ENCODE measurements at regions not wholly inside any gene's neighbourhood (a gene's known extent, or its start where the extent isn't known, plus 50 kb on each side); places are given as distances from the start of the nearest gene placed in this dataset.

DNA sequence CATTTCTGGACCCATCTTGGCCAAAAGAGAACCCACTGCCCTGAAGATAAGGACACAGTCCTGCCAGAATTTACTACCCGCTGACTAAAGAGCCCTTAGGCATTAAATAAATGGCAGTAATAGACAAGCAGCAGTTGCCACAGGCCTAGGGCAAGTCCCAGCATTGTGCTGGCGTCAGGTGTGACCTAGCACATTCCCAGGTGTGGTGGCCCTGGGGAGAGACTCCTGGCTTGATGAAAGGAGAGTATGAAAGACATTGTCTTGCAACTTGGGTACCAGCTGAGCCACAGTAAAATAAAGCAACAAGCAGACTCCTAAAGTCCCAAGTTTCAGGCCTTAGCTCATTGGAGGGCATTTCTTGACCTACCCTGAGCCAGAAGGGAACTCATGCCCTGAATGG lies 715.7 kb upstream of the SORCS1 start:
- no peaks in the 10 kb centered on the region for H4K20me1 ChIP-seq (ENCODE audit: insufficient read depth)
- TF ChIP-seq, protein P1, sequence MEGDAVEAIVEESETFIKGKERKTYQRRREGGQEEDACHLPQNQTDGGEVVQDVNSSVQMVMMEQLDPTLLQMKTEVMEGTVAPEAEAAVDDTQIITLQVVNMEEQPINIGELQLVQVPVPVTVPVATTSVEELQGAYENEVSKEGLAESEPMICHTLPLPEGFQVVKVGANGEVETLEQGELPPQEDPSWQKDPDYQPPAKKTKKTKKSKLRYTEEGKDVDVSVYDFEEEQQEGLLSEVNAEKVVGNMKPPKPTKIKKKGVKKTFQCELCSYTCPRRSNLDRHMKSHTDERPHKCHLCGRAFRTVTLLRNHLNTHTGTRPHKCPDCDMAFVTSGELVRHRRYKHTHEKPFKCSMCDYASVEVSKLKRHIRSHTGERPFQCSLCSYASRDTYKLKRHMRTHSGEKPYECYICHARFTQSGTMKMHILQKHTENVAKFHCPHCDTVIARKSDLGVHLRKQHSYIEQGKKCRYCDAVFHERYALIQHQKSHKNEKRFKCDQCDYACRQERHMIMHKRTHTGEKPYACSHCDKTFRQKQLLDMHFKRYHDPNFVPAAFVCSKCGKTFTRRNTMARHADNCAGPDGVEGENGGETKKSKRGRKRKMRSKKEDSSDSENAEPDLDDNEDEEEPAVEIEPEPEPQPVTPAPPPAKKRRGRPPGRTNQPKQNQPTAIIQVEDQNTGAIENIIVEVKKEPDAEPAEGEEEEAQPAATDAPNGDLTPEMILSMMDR (conservative IDR thresholded peaks at IDR 0.05; ENCODE audit: low read depth, low read length), result no peak
- no peak overlapping the region for H3K9ac ChIP-seq

GRCh38 chr10:107873007-107873406 lies 708.5 kb upstream of the SORCS1 start:
- Histone ChIP-seq H3K4me3 (IDR thresholded peaks at IDR 0.05; ENCODE audit: insufficient read depth, low read depth, low read length) (no peak overlapping the region), H3K36me3 (ENCODE audit: insufficient read depth) (no peaks in the 10 kb centered on the region), H3K27ac (no peak overlapping the region), H3K79me2 (ENCODE audit: insufficient read depth, low read depth) (no peaks in the 10 kb centered on the region), H3K4me1 (ENCODE audit: low read depth, poor library complexity, severe bottlenecking) (no peaks in the 10 kb centered on the region), H3K9ac (no peak overlapping the region), H4K20me1 (ENCODE audit: insufficient read depth) (no peaks in the 10 kb centered on the region), H3K27me3 (ENCODE audit: insufficient read depth, low read depth) (no peaks in the 10 kb centered on the region), H2AFZ (ENCODE audit: low read depth) (no peak overlapping the region), H3K4me2 (no peak overlapping the region)
- TF ChIP-seq, protein P1 (conservative IDR thresholded peaks at IDR 0.05; ENCODE audit: low read depth, low read length), result no peak

More for the DNA sequence above, 715.7 kb upstream of the SORCS1 start:
- Histone ChIP-seq H3K4me1 (ENCODE audit: low read depth, poor library complexity, severe bottlenecking) (no peaks in the 10 kb centered on the region), H3K27me3 (ENCODE audit: insufficient read depth, low read depth) (no peaks in the 10 kb centered on the region), H3K79me2 (ENCODE audit: insufficient read depth, low read depth) (no peaks in the 10 kb centered on the region), H3K36me3 (ENCODE audit: insufficient read depth) (no peaks in the 10 kb centered on the region), H3K27ac (no peak overlapping the region), H3K4me2 (no peak overlapping the region), H3K4me3 (IDR thresholded peaks at IDR 0.05; ENCODE audit: insufficient read depth, low read depth, low read length) (no peak overlapping the region), H2AFZ (ENCODE audit: low read depth) (no peak overlapping the region)

DNA sequence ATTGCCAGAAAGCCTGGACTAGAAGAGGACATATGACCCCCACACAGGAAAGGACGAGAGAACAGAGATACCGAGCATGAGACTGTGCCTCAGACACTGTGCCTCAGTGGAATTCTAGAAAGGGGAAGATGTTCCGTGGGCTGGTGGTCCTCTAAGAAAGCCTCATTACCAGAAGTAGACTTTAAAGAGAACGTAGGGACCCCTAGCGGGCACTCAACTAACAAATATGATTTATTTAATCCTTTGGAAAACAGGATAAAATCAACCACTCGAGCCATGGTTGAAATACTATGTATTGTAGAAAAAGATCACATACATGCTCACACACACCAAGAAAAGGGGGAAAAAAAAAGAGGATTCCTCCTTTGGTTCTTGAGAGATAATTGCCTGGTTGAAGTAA lies 701.2 kb upstream of the SORCS1 start:
- no peak overlapping the region for H3K4me3 ChIP-seq (IDR thresholded peaks at IDR 0.05; ENCODE audit: insufficient read depth, low read depth, low read length)
- H3K79me2 ChIP-seq (ENCODE audit: insufficient read depth, low read depth), result no peaks in the 10 kb centered on the region
- no peak overlapping the region for H3K27ac ChIP-seq
- no peaks in the 10 kb centered on the region for H3K36me3 ChIP-seq (ENCODE audit: insufficient read depth)
- H3K4me2 ChIP-seq, result no peak overlapping the region
- no peaks in the 10 kb centered on the region for H3K4me1 ChIP-seq (ENCODE audit: low read depth, poor library complexity, severe bottlenecking)
- no peak overlapping the region for H3K9ac ChIP-seq
- H4K20me1 ChIP-seq (ENCODE audit: insufficient read depth), result no peaks in the 10 kb centered on the region
- no peaks in the 10 kb centered on the region for H3K27me3 ChIP-seq (ENCODE audit: insufficient read depth, low read depth)
- TF ChIP-seq, protein P1 (conservative IDR thresholded peaks at IDR 0.05; ENCODE audit: low read depth, low read length), result no peak
- no peak overlapping the region for H2AFZ ChIP-seq (ENCODE audit: low read depth)

- H3K9ac ChIP-seq, result no peak overlapping the region
- H3K36me3 ChIP-seq (ENCODE audit: insufficient read depth), result no peaks in the 10 kb centered on the region
- H3K27me3 ChIP-seq (ENCODE audit: insufficient read depth, low read depth), result no peaks in the 10 kb centered on the region
- TF ChIP-seq, protein P1 (conservative IDR thresholded peaks at IDR 0.05; ENCODE audit: low read depth, low read length), result no peak
- no peaks in the 10 kb centered on the region for H3K4me1 ChIP-seq (ENCODE audit: low read depth, poor library complexity, severe bottlenecking)
- no peaks in the 10 kb centered on the region for H4K20me1 ChIP-seq (ENCODE audit: insufficient read depth)
- H2AFZ ChIP-seq (ENCODE audit: low read depth), result no peak overlapping the region
- no peak overlapping the region for H3K27ac ChIP-seq
- H3K4me2 ChIP-seq, result no peak overlapping the region
- no peaks in the 10 kb centered on the region for H3K79me2 ChIP-seq (ENCODE audit: insufficient read depth, low read depth)
- H3K4me3 ChIP-seq (IDR thresholded peaks at IDR 0.05; ENCODE audit: insufficient read depth, low read depth, low read length), result no peak overlapping the region
Observed at GRCh38 chr10:107859065-107859464, 694.6 kb upstream of the SORCS1 start.

DNA sequence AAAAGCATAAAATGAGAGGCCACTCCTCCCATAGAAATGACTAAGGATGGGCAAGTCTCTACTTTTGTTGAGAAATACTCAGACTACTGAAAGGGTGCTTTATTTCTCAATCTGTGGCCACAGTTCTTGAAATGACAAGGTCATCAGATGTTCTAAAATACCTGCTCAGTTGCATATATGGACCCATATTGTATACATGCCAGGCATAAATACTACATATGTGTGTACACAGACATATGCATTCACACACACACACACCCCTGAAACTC lies 691.5 kb upstream of the SORCS1 start:
- Histone ChIP-seq H2AFZ (ENCODE audit: low read depth) (no peak overlapping the region), H3K9ac (no peak overlapping the region), H4K20me1 (ENCODE audit: insufficient read depth) (no peaks in the 10 kb centered on the region), H3K27me3 (ENCODE audit: insufficient read depth, low read depth) (no peaks in the 10 kb centered on the region), H3K79me2 (ENCODE audit: insufficient read depth, low read depth) (no peaks in the 10 kb centered on the region), H3K27ac (no peak overlapping the region), H3K4me1 (ENCODE audit: low read depth, poor library complexity, severe bottlenecking) (no peaks in the 10 kb centered on the region), H3K36me3 (ENCODE audit: insufficient read depth) (no peaks in the 10 kb centered on the region), H3K4me3 (IDR thresholded peaks at IDR 0.05; ENCODE audit: insufficient read depth, low read depth, low read length) (no peak overlapping the region), H3K4me2 (no peak overlapping the region)
- TF ChIP-seq, protein P1 (conservative IDR thresholded peaks at IDR 0.05; ENCODE audit: low read depth, low read length), result no peak

Data from KMS-11 (cell line).